Hindlimb muscle (tissue), 1 donor: ENCODE measurements at regions not wholly inside any gene's neighbourhood (a gene's known extent, or its start where the extent isn't known, plus 50 kb on each side); places are given as distances from the start of the nearest gene placed in this dataset.
"Not testable (repeated sequence)": the region's sequence is repeated elsewhere in the genome, so short reads cannot be mapped to it uniquely, and the experiment has no call there.

Experiments used
- DNase-seq: peaks from one replicate; pipeline ENCODE4 v3.0.0-alpha.2; 2013

DNA sequence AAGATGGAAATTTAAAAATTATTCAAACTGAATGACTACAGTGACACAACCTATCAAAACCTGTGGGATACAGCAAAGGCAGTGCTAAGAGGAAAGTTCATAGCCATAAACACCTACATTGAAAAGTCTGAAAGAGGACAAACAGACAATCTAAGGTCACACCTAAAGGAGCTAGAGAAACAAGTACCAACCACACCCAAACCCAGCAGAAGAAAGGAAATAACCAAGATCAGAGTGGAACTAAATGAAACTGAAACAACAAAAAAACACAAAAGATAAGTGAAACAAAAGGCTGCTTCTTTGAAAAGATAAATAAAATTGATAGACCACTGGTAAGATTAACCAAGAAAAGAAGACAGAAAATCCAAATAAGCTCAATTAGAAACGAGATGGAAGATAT, 247.2 kb upstream of the ZNF804A start:
- DNase-seq, result no peak

DNA sequence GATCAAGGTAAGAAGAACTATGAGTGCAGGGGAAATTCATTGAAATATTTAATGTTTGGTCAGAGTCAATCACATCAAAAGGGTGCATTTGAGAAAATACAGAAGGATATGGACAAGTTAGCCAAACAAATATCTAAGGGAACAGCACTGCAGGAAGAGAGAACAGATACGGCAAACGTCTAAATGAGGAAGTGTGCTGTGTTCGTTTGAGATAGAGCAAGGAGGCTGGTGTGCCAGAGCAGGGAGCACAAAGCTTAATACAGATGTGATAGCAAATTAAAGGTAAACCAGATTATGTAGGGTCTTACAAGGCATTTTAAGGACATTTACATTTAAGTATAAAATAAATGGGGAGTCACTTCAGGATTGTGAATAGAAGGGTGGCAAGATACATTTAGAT, 241.3 kb upstream of the ZNF804A start:
- no peak for DNase-seq

DNA sequence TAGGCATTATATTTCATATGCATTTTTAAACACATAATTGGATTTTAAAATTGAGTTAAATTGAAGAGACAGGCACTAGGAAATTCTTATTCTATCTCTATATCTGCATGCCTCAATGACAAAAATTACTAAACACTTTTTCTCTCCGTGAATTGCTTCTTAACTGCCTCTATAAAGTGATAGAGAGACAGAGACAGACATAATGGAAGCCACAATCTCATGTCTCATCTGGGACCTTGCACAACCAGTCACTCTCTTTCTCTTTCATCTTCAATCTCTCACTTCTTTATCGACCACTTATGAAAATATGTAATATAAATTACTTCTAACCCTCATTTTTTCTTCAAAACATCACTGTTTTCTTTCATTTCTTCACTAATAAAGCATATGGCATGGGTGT, 238.9 kb upstream of the ZNF804A start:
- no peak for DNase-seq

DNA sequence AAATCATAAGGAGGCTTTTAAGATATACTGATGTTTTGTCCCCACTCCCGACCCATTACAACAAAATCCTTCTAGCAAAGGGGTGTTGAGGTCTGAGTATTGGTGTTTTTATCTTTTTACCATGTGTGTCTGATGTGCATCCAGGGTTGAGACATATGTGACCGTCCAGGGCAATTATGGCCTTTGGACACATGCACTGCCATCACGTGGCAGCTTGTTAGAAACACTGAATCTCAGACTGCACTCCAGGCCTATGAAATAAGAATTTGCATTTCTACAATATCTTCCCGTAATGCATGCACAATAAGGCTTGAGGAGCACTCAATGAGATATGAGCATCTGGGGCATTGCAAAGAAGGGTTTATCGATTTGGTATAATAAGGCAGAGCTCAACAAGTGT, 235.1 kb upstream of the ZNF804A start:
- DNase-seq, result no peak

DNA sequence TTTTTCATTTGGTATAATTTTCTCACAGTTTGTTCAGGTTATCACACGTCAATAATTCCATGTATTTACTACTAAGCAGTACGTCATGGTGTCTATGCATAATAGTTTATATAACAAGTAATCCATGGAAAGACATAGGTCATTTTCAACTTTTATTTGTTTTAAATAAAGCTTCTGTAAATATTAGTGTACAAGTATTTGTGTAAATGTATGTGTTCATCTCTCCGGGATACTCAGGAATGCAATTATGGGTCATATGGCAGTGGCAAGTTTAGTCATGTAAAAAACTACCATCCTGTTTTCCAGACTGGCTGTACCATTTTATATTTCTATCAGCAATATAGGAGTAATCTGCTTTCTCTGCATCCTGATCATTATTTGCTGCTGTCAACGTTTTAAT, 231.1 kb upstream of the ZNF804A start:
- no peak for DNase-seq

DNA sequence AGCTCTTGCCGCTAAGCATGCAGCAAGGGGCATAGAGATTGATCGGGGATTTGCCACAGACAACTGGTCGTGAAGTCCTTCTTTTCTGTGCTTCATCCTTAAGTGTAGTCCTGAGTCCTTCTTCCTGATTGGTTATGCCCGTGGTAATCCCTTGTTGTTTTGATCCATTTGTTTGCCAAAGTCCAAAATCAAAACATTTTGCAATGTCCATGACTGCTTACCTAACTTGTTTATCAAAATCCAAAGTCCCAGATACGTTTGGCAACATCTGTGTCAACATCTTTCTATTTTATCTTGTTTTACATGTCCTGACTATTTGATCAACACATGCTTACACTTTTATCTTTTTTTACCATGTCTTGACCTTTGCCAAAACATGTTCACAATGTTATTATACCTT, 229.0 kb upstream of the ZNF804A start:
- DNase-seq, result no peak

DNA sequence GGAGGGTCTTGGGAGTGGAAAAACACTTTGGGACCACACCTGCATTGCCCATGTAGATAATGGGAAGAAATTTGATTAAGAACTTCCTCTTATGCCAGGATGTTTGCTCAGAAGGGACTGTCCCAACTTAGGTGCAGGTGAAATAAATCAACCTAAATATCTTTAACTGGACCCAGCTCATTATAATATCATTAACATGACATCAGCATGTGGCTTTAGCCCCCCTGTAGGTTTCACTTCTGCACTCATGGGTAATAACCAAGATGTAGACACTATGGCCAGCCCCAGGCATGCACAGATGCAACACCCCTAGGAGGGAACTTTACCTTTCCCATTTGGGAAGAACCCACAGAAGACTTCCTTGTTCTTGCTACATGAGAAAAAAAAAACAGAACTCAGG, 227.4 kb upstream of the ZNF804A start:
- no peak for DNase-seq

DNA sequence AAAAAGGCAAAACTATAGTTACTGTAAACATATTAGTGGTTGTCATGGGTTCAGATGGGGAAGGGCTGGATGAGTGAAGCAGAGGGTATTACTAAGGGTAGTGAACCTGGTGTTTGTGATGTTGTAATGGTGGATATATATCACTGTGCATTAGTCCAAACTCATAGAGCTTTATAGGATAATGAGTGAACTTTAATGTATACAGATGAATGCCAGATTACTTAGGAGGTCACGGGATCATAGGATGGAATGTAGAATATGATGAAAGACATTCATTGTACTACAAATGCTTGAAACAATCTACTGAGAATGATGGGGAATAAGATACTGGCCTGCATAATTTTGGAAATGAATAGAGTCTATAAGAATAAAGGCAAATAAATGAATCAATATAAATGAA, 226.7 kb upstream of the ZNF804A start:
- DNase-seq, result no peak

DNA sequence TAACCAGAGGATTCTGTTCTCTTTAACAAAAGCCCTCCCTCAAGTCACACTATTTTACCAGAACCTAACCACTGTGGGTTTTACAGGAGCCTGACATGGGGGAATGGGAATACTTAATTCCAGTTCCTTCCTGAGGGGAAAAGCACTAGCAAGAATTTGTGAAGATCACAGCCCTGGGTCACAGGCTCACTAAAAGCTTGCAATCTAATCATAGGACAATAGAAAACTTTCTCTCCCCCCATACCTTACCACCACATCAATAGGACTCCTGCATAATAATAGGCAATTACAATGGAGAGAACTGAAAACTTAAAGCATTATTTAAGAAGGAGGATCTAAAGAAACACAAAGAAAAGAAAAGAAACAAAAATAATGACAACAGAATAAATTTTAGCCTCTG, 225.8 kb upstream of the ZNF804A start:
- DNase-seq, result no peak

DNA sequence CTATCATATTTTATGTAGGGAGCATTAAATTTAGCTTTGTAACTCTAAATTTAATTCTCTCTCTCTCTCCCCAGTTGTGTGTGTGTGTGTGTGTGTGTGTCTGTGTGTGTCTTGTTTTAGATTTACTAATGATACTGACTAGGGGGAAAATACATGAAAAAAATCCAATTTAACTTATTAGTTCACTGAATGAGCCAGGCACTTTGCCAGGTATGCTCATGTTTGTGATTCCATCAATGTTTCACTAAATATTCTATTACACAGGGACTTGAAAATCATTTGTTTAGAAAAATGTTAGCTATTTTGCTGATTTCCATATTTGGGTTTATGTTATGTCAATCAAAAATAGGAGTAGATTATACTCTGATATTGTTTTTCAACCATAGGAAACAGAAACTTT, 203.7 kb upstream of the ZNF804A start:
- DNase-seq, result no peak

DNA sequence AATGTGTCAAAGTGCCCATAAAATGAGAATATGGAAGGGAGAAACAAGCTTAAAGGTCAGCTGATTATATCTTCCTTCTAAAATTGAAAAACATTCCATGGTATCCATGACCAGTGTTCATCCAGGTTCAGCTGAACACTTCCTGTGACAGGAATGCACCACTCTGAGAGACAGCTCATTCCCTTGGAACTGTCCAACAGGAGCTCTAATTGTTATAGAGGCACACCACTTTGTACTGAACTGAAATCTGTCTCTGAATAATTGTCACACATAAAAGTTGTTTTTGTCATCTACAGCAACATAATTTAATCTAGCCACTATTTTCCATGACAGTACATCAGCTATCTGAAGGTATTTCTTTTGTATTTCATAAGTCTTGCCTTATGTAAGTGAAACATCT, 195.9 kb upstream of the ZNF804A start:
- no peak for DNase-seq

DNA sequence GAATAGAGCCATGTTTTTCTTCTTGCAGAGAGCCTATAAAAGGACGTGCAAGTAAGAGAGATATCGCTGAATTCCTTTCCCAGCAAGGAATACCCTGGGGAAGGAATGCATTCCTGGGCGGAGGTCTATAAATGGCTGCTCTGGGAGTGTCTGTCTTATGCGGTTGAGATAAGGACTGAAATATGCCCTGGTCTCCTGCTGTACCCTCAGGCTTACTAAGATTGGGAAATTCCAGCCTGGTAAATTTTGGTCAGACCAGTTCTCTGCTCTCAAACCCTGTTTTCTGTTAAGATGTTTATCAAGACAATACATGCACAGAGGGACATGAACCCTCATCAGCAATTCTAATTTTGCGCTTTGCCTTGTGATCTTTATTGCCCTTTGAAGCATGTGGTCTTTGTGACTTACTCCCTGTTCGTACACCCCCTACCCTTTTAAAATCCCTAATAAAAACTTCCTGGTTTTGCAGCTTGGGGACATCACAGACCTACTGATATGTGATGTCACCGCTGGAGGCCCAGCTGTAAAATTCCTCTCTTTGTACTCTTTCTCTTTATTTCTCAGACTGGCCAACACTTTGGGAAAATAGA, 191.2 kb upstream of the ZNF804A start:
- DNase-seq, result not testable (repeated sequence)

DNA sequence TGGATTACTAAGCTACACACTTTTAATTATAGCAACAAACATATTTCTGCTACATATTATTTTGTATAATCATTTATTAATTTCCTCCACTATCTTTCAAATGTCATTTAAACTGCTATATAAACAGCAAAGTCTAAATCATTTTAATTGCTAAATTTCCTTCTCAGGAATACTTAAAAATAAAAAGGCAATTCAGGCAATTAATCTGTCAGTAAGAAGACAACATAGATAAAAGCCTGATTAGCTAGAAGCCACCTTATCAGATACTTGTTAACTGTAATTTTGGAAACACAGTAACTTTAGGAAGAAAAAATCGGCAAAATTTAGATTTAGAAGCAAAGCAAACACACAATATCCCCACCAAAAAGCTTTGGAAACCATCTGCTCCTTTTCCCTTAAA, 188.2 kb upstream of the ZNF804A start:
- DNase-seq, result no peak

DNA sequence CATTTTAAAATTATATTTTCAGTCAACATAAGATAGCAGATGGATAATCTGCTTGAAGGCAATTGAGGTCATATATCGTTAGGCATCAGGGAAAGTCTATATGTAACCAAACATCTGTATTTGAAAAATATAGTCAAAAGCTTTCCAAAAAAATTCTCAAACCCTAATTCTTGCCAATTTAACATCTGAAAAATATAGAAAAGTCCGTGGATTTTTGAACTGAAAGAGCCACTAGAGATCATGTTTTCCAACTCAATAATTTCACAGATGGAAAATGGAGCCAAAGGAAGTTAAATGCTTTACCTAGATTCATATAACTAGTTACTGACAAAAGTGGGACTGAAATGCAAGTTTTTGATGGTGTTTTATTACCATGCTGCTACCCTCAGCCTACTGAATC, 185.1 kb upstream of the ZNF804A start:
- peak; percentile 15 for DNase-seq

DNA sequence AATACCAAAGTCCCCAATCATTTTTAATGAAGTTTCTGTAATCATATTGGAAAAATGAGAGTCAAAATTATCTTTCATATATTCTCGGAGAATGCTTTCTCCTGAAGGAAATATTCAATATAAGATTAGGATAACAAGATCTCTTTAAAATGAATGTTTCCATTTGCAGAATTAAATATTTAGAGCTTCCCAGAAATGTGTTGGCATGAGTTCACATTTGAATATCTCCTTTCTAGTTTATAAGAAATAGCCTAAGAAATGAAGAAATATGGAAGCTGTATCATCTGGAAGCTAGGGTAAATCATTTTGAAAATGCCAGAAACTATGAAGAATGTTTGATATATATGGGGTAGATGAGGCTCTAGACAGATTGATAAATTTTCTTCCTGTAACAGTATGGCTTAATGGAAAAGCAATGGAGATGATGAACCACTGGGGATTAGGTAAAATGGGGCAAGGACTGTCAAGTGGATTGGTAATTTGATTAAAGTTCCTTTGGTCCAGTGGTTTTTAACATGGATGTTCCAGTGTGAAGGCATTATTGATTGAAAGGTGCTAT, 184.6 kb upstream of the ZNF804A start:
- peak; percentile 19 for DNase-seq

DNA sequence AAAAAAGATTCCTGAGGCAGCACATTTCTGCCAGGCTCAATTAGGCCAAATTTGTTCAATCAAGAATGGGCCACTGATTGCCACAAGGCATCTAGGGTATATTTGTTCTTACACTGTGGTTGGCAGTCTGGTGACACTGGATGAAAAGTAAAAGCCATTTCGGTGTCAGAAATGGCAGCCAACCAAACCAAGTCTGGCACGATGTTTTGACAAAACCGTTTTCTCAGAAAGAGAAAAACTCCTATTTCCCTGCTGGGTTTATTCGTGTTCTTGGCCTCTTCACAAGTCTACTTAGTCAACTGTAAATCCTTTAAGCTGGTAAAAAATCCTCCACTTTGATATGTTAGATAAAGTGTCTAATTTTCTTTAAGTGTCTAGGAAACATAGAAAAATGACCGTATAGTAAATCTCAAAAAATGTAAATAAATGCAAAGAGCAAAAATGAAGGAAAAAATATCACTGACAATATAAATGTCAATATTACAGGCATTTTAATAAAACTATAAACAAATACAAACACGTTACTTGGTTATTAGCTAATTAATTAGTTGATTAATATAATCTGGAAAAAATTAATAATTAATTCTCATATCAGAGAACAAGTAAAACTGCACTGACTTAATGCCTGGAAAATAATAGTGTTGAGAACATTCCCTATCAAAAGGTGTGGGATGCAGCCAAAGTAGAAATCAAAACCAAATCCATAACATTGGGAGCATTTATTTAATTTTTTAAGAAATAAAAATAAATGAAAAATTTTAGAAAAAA, 182.0 kb upstream of the ZNF804A start:
- no peak for DNase-seq

DNA sequence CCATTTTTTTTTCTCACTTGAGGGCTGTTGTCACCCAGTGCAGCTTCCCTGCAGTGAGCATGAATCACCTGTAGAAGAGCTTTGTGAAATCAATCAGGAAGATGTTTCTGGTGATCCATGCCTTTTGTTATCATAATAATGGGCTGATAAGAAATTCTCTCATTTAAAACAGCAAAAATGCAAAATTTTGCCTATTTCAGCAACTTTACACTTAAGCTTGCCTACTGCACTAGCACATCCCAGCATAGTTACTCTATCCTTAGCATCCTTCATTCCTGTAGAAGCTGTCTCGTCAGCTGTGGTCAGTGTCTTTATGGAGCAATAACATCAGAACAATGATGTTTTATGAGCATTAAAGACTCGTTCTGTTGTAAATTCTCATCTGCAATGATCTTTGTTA, 178.6 kb upstream of the ZNF804A start:
- no peak for DNase-seq

DNA sequence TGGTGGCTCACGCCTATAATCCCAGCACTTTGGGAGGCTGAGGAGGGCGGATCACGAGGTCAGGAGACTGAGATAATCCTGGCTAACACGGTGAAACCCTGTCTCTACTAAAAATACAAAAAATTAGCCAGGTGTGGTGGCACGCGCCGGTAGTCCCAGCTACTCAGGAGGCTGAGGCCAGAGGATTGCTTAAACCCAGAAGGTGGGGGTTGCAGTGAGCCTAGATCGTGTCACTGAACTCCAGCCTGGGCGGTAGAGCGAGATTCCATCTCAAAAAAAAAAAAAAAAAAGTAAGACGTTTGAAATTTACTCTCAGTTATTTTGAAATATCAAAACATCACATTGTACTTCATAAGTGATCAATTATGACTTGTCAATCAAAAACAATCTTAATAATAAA, 176.9 kb upstream of the ZNF804A start:
- not testable (repeated sequence) for DNase-seq

DNA sequence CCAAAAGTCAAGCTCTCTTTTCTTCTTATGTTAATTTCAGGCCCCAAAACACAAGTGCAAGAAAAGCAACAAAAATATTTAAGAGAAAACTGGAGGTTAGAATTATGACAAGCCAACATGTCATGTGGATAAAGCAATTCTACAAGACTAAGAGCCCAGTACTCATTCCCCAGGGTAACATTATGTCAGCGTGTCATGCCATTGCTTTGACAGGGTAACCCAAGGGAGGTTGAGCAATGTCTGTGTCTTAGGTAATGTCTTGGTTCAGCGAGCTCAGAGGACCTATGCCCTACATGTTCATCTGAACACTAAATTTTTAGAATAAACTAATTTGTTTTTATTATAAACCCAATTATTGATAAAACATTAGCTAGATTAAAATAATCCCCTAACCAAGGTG, 173.2 kb upstream of the ZNF804A start:
- DNase-seq, result no peak

DNA sequence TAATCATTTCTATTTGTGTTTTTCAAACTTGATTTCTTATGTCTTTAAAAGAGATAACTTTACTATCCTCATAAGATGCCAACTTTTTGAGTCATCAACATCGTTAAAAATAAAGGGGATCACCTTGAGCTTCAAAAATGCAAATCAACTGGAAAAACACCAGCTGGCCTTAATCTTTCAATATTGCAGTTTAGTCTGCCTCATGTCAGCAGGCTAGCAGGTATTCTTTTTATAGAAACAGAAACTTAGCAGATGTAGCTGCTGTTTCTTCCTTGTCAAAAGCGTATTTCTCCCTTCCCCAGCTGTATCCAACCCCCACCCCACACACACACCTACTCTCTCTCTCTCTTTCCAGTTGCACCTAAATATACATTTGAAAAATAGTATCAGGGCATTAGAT, 154.1 kb upstream of the ZNF804A start:
- DNase-seq, result no peak

DNA sequence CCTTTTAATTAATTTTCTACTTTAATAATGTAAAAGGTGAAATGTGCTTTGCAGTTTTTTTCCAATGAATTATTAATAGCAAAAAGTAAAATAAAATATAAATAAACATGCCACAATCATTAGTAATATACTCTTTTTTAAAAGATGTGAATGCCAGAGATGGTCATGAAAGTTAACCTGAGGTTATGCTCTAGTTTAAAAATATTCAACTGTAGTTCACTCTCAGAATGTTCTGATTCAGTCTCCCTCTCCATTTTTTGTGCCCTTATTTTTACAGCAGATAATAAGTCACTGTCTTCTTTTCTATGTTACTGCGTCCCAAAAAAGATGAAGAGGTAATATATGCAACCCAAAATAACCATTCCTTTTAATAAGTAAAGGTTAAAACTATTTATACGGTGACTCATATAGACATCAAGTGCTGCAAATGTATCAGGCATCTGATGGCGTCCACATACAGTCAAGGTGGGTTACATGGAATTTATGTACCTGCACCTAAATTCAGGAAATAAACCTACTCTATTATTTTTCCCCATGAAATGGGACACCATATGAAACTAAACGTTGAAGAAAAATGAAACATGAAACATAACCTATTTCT, 153.6 kb upstream of the ZNF804A start:
- no peak for DNase-seq

DNA sequence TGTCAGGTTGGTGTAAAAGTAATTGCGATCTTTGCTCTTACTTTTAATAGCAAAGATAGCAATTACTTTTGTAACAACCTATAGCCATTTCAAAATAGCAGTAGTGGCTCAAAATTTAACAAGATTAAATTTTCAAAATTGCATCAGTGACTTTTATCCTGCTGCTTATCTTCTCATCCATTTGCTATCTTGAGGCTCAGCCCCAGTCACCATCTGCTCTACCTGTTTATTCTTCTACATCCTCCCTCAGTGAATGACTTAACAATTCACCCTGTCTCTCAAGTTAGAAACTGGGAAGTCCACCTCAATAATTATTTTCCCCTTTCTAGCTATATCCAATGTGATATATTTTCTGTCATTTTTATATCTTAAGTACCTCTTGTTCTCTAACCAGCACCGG, 148.6 kb upstream of the ZNF804A start:
- no peak for DNase-seq

DNA sequence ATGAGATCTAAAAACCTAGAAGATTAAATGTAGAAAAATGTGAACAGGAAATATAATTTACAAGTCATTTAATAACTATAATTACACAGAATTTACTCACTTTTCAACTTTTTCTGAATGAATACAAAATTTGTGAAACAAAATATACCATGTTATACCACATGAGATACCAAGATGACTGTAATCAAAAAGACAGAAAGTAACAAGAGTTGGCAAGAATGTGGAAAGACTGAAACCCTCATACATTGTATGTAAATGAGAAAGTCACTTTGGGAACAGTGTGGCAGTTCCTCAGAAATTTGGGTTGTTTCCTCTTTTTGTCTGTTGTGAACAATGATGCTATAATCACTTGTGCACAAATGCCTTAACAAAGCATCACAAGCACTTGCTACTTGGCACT, 145.4 kb upstream of the ZNF804A start:
- no peak for DNase-seq

DNA sequence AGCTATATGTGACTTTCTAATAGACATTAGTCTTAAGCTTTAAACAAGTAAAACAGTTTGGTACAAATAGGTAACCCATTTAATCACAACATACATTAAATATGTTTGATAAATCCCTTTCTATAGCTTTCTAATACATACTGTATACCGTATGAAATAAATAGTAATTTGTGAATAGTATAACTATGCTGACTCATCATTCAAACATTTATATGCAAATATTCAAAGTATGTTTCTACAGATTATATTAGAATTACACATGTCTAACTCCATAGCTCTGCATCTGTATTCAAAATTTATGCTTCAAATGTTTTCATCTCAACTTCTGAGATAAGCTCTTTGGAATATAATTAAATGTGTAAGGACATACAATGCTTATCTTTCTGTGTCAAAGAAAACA, 142.7 kb upstream of the ZNF804A start:
- DNase-seq, result no peak
